ENCODE measurements at regions not wholly inside any gene's neighbourhood (a gene's known extent, or its start where the extent isn't known, plus 50 kb on each side); places are given as distances from the start of the nearest gene placed in this dataset.

DNA sequence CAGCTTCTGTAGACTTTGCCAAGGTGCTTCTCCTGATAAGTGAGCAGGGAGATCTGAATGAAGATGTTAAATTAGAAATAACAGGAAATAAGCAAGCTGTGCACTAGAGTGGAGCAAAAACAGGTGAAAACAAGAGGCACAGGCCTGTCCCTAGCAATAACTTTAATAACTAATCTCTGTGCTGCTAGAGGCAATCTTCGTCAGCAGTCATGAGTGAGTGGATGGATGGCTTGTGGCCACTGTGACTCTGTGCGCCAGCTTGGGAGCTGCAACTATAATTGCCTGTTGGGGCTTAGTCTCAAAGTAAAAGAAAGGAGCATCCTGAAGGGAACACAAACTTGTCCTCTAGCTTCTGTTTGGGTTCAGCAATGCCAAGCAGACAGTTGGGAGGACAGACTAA lies 240.3 kb downstream of the HHIPL2 start:
- no peak for DNase-seq
- TF ChIP-seq, protein P1, sequence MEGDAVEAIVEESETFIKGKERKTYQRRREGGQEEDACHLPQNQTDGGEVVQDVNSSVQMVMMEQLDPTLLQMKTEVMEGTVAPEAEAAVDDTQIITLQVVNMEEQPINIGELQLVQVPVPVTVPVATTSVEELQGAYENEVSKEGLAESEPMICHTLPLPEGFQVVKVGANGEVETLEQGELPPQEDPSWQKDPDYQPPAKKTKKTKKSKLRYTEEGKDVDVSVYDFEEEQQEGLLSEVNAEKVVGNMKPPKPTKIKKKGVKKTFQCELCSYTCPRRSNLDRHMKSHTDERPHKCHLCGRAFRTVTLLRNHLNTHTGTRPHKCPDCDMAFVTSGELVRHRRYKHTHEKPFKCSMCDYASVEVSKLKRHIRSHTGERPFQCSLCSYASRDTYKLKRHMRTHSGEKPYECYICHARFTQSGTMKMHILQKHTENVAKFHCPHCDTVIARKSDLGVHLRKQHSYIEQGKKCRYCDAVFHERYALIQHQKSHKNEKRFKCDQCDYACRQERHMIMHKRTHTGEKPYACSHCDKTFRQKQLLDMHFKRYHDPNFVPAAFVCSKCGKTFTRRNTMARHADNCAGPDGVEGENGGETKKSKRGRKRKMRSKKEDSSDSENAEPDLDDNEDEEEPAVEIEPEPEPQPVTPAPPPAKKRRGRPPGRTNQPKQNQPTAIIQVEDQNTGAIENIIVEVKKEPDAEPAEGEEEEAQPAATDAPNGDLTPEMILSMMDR (IDR thresholded peaks at IDR 0.05) = no peak
- Histone ChIP-seq H3K36me3 (no peaks in the 10 kb centered on the region), H3K4me1 (no peaks in the 10 kb centered on the region), H3K4me3 (no peak overlapping the region), H3K27ac (no peak overlapping the region), H3K9me3 (no peaks in the 10 kb centered on the region), H3K27me3 (no peaks in the 10 kb centered on the region)
- intact Hi-C loops (cut with DNase I) = no loop called here
- no peak for FAIRE-seq
- no peak for ATAC-seq
- WGBS, 2 donors = 29 to 56% methylated on average over 2 of the region's 2 CpGs

DNA sequence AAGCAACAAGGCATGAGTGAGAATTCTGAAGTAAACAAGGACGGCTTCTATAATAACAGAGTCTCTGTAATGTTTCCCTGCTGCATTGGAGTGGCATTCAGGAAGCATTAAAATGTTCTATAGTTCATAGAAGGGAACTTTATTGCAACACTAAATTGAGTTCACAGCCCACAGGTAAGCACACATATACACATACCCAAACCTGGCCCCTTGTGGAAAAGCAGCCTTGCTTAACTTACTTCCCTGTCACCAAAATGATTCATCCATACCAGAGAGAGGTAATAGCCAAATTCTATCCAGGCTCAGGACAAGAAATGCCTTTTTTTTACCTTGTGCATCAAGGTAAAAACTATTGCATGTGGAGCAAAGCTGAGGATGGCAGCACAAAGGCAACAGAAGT lies 241.4 kb downstream of the HHIPL2 start:
- TF ChIP-seq, protein P1 (IDR thresholded peaks at IDR 0.05) = no peak
- Histone ChIP-seq H3K36me3 (no peaks in the 10 kb centered on the region), H3K4me1 (no peaks in the 10 kb centered on the region), H3K9me3 (no peaks in the 10 kb centered on the region), H3K27ac (no peak overlapping the region), H3K4me3 (no peak overlapping the region), H3K27me3 (no peaks in the 10 kb centered on the region)
- WGBS, 2 donors = 95 to 100% methylated on average over 1 of the region's 1 CpG
- FAIRE-seq (no peak), DNase-seq (no peak), ATAC-seq (no peak)
- intact Hi-C loops (cut with DNase I) = no loop called here

DNA sequence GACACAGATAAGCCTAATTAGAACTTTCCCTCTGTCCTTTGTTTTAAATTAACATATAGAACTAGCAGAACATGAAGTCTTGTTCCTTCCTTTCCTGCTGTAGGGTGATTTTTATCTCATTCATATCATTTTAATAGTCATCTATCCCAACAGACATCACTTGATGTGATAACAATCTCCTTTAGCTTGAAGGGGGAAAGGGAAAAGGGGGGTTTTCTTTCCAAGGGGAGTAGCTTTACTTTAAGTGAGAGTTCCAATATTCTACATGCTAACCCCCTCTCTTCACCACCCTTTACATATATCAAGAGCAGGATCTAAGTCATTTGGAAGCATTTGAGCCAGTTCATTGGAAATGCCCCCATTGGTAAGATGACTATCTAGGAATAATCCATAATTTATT lies 241.9 kb downstream of the HHIPL2 start:
- no peak overlapping the region for H3K27ac ChIP-seq
- H3K9me3 ChIP-seq = no peaks in the 10 kb centered on the region
- FAIRE-seq (no peak), DNase-seq (no peak), ATAC-seq (no peak)
- H3K4me1 ChIP-seq = no peaks in the 10 kb centered on the region
- H3K4me3 ChIP-seq = no peak overlapping the region
- H3K36me3 ChIP-seq = no peaks in the 10 kb centered on the region
- intact Hi-C loops (cut with DNase I) = no loop called here
- no peaks in the 10 kb centered on the region for H3K27me3 ChIP-seq
- TF ChIP-seq, protein P1 (IDR thresholded peaks at IDR 0.05) = no peak

DNA sequence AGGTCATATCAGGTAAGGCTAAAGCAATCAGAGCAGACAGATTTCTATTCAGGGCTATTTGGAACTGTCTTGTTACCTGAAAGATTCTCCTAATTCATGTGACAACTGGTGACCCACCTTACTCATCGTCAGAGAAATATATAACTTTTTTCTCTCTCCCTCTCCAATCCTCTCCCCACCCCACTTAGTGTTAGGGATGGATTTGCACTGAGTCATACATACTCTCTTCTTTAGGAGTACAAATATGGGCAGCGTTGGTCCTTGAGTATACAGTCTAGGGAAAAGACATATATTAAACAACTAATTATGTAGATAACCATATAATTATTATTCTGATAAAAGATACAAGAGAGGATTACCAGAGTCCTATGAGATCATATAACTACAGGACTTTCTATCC lies 246.3 kb downstream of the HHIPL2 start:
- DNase-seq (no peak), ATAC-seq (no peak), FAIRE-seq (no peak)
- no peak overlapping the region for H3K27ac ChIP-seq
- no peaks in the 10 kb centered on the region for H3K27me3 ChIP-seq
- WGBS, 2 donors = 55 to 57% methylated on average over 2 of the region's 2 CpGs
- intact Hi-C loops (cut with DNase I) = no loop called here
- H3K4me3 ChIP-seq = no peak overlapping the region
- H3K36me3 ChIP-seq = no peaks in the 10 kb centered on the region
- TF ChIP-seq, protein P1 (IDR thresholded peaks at IDR 0.05) = no peak
- H3K9me3 ChIP-seq = no peaks in the 10 kb centered on the region
- no peaks in the 10 kb centered on the region for H3K4me1 ChIP-seq

DNA sequence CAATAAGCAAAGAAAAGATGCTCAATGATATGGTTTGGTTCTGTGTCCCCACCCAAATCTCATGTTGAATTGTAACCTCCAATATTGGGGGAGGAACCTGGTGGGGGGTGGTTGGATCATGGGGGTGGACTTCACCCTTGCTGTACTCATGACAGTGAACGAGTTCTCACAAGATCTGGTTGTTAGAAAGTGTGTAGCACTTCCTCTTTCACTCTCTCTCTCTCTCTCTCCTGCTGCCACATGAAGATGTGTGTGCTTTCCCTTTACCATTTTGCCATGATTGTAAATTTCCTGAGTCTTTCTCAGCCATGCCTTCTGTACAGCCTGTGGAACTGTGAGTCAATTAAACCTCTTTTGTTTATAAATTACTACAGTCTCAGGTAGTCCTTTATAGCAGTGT lies 248.4 kb downstream of the HHIPL2 start:
- no peaks in the 10 kb centered on the region for H3K4me1 ChIP-seq
- DNase-seq = no peak
- no peaks in the 10 kb centered on the region for H3K9me3 ChIP-seq
- ATAC-seq = no peak
- H3K4me3 ChIP-seq = no peak overlapping the region
- intact Hi-C loops (cut with DNase I) = no loop called here
- H3K36me3 ChIP-seq = no peaks in the 10 kb centered on the region
- H3K27ac ChIP-seq = no peak overlapping the region
- TF ChIP-seq, protein P1 (IDR thresholded peaks at IDR 0.05) = no peak
- no peaks in the 10 kb centered on the region for H3K27me3 ChIP-seq
- no peak for FAIRE-seq
- WGBS, 2 donors = 33 to 56% methylated on average over 1 of the region's 1 CpG
